AG04449 (cell line): ENCODE measurements at regions not wholly inside any gene's neighbourhood (a gene's known extent, or its start where the extent isn't known, plus 50 kb on each side); places are given as distances from the start of the nearest gene placed in this dataset.

Experiments
- CTCF ChIA-PET: fragments of 350-600 bp; formaldehyde crosslinking; extraction: SDS; loops from one replicate; lab custom pipeline; 2021; ENCODE audit warnings: antibody characterized with exemption; lab: Yijun Ruan, JAX
- POLR2A ChIA-PET: fragments of 400-600, 350-600 bp; formaldehyde crosslinking; extraction: SDS; loops from one replicate; lab custom pipeline; 2020; ENCODE audit warnings: antibody characterized with exemption, inconsistent platforms; lab: Yijun Ruan, JAX
- DNase-seq: peaks from one replicate; pipeline ENCODE4 v3.0.0-alpha.2; 2010; ENCODE audit warnings: low read depth, low spot score
- H3K4me3 ChIP-seq: 2 replicates; pipeline ENCODE4 v1.5.1; 2011; ENCODE audit warnings: low read depth, mild to moderate bottlenecking, control low read depth, low read length
- TF ChIP-seq, protein P1 (sequence below): IDR thresholded peaks from one replicate; pipeline ENCODE4 v1.5.1; 2011; ENCODE audit warnings: mild to moderate bottlenecking, moderate library complexity, low read length, control low read depth, inconsistent platforms; ENCODE audit not compliant: insufficient read depth; ENCODE audit errors: missing control alignments

DNA sequence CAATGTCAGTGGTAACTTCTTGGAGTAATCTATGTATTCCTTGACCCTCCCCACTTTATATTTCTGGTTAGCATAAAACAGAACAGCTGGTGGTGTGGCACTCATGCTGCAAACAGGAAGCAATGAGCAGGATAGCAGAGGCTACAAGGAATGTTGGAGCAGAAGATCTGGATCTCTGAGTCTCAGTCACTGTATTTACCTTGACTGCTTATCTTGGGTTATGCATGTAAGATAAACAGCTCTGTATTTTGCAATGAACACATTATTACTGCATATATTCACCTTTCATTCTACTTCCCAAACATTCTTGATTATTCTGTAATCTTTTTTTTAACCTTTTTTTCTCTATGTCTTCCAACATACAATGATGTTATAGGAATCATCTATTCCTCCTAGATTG lies 977.9 kb upstream of the CNTNAP5 start:
- no peak overlapping the region for H3K4me3 ChIP-seq
- TF ChIP-seq, protein P1, sequence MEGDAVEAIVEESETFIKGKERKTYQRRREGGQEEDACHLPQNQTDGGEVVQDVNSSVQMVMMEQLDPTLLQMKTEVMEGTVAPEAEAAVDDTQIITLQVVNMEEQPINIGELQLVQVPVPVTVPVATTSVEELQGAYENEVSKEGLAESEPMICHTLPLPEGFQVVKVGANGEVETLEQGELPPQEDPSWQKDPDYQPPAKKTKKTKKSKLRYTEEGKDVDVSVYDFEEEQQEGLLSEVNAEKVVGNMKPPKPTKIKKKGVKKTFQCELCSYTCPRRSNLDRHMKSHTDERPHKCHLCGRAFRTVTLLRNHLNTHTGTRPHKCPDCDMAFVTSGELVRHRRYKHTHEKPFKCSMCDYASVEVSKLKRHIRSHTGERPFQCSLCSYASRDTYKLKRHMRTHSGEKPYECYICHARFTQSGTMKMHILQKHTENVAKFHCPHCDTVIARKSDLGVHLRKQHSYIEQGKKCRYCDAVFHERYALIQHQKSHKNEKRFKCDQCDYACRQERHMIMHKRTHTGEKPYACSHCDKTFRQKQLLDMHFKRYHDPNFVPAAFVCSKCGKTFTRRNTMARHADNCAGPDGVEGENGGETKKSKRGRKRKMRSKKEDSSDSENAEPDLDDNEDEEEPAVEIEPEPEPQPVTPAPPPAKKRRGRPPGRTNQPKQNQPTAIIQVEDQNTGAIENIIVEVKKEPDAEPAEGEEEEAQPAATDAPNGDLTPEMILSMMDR = no peak
- DNase-seq = no peak
- ChIA-PET POLR2A (no interaction called here), CTCF (no interaction called here)

DNA sequence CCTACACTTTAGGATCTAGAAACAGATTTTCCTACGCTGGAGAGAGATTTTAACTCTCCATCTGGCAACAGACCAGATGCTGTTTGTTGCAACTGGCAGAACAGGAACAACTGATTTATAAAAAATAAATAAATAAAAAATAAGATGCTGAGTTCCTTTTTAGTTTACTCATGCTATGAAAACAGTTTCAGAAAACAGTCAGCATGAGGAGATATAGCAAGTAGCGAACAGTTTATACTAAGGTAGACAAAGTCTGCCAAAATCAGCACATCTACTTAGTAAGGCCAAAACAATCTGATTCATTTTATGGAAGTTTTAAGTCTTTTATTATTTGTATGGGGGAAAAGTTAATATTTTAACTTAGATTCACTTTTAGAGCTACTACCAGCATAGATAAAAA lies 974.0 kb upstream of the CNTNAP5 start:
- POLR2A ChIA-PET = no interaction called here
- CTCF ChIA-PET = no interaction called here
- DNase-seq = no peak
- H3K4me3 ChIP-seq = no peak overlapping the region
- TF ChIP-seq, protein P1 = no peak

DNA sequence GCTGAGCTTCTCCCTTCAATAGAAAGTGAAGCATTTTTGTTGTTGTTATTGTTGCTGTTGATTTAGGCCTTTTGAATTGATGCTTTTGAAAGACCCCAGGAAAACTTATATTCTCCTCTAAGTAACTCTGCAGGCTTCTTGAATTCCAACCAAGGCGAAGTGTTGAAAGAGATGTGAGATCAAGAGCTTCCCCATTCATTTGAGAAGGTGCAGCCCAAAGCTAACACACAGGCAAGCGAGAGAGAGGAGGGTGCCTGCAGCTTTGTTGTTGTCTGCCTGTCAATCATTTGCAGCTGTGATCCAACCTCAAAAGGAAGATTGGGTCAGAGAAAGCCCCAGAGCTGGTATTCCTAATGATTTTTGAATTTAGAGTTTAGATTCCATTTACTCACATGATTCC lies 963.6 kb upstream of the CNTNAP5 start:
- H3K4me3 ChIP-seq = no peak overlapping the region
- DNase-seq = no peak
- TF ChIP-seq, protein P1 = no peak
- ChIA-PET POLR2A (no interaction called here), CTCF (no interaction called here)

DNA sequence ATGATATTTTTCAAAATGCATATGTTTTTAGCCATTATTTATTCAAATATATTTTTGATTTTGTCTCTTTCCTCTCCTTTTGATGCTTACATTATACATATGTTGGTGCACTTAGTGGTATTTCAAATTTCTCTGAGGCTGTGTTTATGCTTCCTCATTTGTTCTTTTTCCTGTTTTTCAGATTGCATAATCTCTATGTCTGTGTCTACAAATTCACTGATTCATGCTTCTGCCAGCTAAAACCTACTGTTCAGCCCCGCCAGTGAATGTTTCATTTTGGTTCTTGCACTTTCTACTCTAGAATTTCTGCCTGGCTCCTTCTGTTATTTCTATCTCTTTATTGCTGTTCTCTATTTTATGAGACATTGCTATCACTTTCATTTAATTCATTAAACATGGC lies 951.7 kb upstream of the CNTNAP5 start:
- TF ChIP-seq, protein P1 = no peak
- no peak overlapping the region for H3K4me3 ChIP-seq
- DNase-seq = no peak
- ChIA-PET POLR2A (no interaction called here), CTCF (no interaction called here)

DNA sequence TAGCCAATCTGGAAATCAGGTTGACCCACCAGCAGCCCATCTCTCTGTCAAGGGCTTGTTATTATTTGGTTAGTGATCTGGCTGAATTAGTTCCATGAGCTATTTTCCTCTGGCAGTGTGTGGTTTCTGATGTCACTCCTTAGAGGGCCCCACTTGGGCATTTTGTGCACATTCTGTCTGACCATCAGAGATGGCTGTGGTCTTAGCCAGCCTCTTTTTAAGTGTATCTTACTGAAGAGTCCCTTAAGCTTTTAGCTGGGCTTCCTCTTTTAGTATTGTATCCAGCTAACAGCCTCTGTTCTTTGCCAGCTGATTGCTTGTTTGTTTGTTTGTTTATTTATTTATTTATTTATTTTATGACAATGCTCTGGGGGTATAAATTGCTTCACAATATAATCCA lies 951.1 kb upstream of the CNTNAP5 start:
- DNase-seq = no peak
- H3K4me3 ChIP-seq = no peak overlapping the region
- TF ChIP-seq, protein P1 = no peak
- ChIA-PET POLR2A (no interaction called here), CTCF (no interaction called here)

DNA sequence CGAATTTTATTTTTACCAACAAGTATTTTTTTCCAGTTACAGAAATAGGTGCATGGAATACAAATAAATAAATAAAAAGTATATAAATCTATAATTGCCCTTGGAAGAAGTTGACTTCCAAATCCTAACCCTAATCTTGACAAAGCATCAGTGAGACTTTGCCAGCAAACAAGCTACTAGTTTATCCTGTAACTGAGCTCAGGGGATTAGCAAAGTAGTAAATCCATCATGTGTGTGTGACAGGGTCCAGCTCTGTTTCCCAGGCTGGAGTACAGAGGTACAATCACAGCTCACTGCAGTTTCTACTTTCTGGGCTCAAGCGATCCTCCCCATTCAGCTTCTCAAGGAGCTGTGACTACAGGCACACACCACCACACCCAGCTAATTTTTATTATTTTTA lies 948.0 kb upstream of the CNTNAP5 start:
- TF ChIP-seq, protein P1 = no peak
- ChIA-PET CTCF (no interaction called here), POLR2A (no interaction called here)
- DNase-seq = no peak
- no peak overlapping the region for H3K4me3 ChIP-seq
